Upper lobe of right lung (tissue), 1 donor: ENCODE measurements at regions not wholly inside any gene's neighbourhood (a gene's known extent, or its start where the extent isn't known, plus 50 kb on each side); places are given as distances from the start of the nearest gene placed in this dataset.

Experiments
- ATAC-seq: fragments of 200-7000 bp; cut with Tn5 transposase; one replicate; pipeline ENCODE4 v1.9.1; 2020; ENCODE audit warnings: mild to moderate bottlenecking, moderate library complexity
- DNase-seq: peaks from one replicate; pipeline ENCODE4 v3.0.0-alpha.2; 2020
- H3K27ac ChIP-seq: fragments of 200-600 bp; one replicate; pipeline ENCODE4 v1.8.0; 2022
- H3K27me3 ChIP-seq: fragments of 200-600 bp; one replicate; pipeline ENCODE4 v1.8.0; 2022; ENCODE audit warnings: mild to moderate bottlenecking
- H3K36me3 ChIP-seq: fragments of 200-600 bp; one replicate; pipeline ENCODE4 v1.8.0; 2022
- H3K4me1 ChIP-seq: fragments of 200-600 bp; one replicate; pipeline ENCODE4 v1.8.0; 2022
- H3K4me3 ChIP-seq: fragments of 200-600 bp; one replicate; pipeline ENCODE4 v1.8.0; 2022; ENCODE audit warnings: mild to moderate bottlenecking
- H3K9me3 ChIP-seq: fragments of 200-600 bp; one replicate; pipeline ENCODE4 v1.8.0; 2022
- CTCF ChIP-seq: fragments of 200-600 bp; IDR thresholded peaks from one replicate; pipeline ENCODE4 v1.8.0; 2022; ENCODE audit warnings: antibody characterized with exemption
- intact Hi-C: fragments of 100-400 bp; cut with DNase I; formaldehyde crosslinking; loops from one replicate; pipeline ENCODE4 v1.11.0; 2022
- donor health status: DM: no; HTN: yes; CAD: no; lungs with severe emphysema.

GRCh38 chr3:191808073-191808472, 347.1 kb downstream of the PYDC2 start:
- Histone ChIP-seq H3K9me3 (no peaks in the 10 kb centered on the region), H3K27ac (no peak overlapping the region), H3K4me3 (no peak overlapping the region), H3K27me3 (no peaks in the 10 kb centered on the region), H3K36me3 (no peaks in the 10 kb centered on the region), H3K4me1 (no peaks in the 10 kb centered on the region)
- intact Hi-C loops = no loop called here
- DNase-seq (no peak), ATAC-seq (no peak)
- TF ChIP-seq CTCF = no peak

- H3K4me3 ChIP-seq = no peak overlapping the region
- no peak for ATAC-seq
- no peaks in the 10 kb centered on the region for H3K4me1 ChIP-seq
- no peak overlapping the region for H3K27ac ChIP-seq
- no peak for TF ChIP-seq CTCF
- no peak for DNase-seq
- intact Hi-C loops = no loop called here
- no peaks in the 10 kb centered on the region for H3K36me3 ChIP-seq
- no peaks in the 10 kb centered on the region for H3K27me3 ChIP-seq
- H3K9me3 ChIP-seq = no peaks in the 10 kb centered on the region
Measured at GRCh38 chr3:191809326-191809949, 348.5 kb downstream of the PYDC2 start.

GRCh38 chr3:191813245-191813644, 352.3 kb downstream of the PYDC2 start:
- intact Hi-C loops = no loop called here
- ATAC-seq (no peak), DNase-seq (no peak)
- Histone ChIP-seq H3K9me3 (no peaks in the 10 kb centered on the region), H3K36me3 (no peaks in the 10 kb centered on the region), H3K4me3 (no peak overlapping the region), H3K27ac (no peak overlapping the region), H3K27me3 (no peaks in the 10 kb centered on the region), H3K4me1 (no peaks in the 10 kb centered on the region)
- no peak for TF ChIP-seq CTCF

GRCh38 chr3:191848818-191849217, 387.9 kb downstream of the PYDC2 start:
- DNase-seq = no peak
- intact Hi-C loops = no loop called here
- Histone ChIP-seq H3K4me1 (no peaks in the 10 kb centered on the region), H3K9me3 (no peaks in the 10 kb centered on the region), H3K27ac (no peak overlapping the region), H3K36me3 (no peaks in the 10 kb centered on the region), H3K4me3 (no peak overlapping the region), H3K27me3 (no peaks in the 10 kb centered on the region)
- TF ChIP-seq CTCF = no peak
- no peak for ATAC-seq

- Histone ChIP-seq H3K27ac (no peak overlapping the region), H3K27me3 (no peaks in the 10 kb centered on the region), H3K9me3 (no peaks in the 10 kb centered on the region), H3K4me1 (no peaks in the 10 kb centered on the region), H3K4me3 (no peak overlapping the region), H3K36me3 (no peaks in the 10 kb centered on the region)
- no peak for DNase-seq
- intact Hi-C loops = no loop called here
- ATAC-seq = no peak
- no peak for TF ChIP-seq CTCF
Measured at GRCh38 chr3:191859531-191859930, 398.6 kb downstream of the PYDC2 start.
